Calu3 (cell line): ENCODE measurements at regions not wholly inside any gene's neighbourhood (a gene's known extent, or its start where the extent isn't known, plus 50 kb on each side); places are given as distances from the start of the nearest gene placed in this dataset.

ENCODE experiments used
- BruUV-seq: library from RNA; stranded (reverse); fragments of 400-500 nt; replicated peaks from 2 replicates; lab custom pipeline; 2021; lab: Mats Ljungman, UMichigan
- CTCF ChIA-PET: fragments of 300-600 bp; sonication (Branson Sonifier 250); formaldehyde crosslinking; loops from one replicate; lab custom pipeline; 2022; ENCODE audit warnings: antibody characterized with exemption; lab: Charles Lee
- DNase-seq: peaks from one replicate; pipeline ENCODE4 v3.0.0; 2022
- H3K27ac Mint-ChIP-seq: one replicate; pipeline ENCODE4 v1.8.0; 2022; ENCODE audit warnings: mixed read lengths; ENCODE audit not compliant: unreplicated experiment
- H3K27me3 Mint-ChIP-seq: one replicate; pipeline ENCODE4 v1.8.0; 2022; ENCODE audit warnings: mixed read lengths; ENCODE audit not compliant: unreplicated experiment
- H3K36me3 Mint-ChIP-seq: one replicate; pipeline ENCODE4 v1.8.0; 2022; ENCODE audit warnings: mild to moderate bottlenecking, moderate library complexity, mixed read lengths; ENCODE audit not compliant: insufficient read depth, unreplicated experiment
- H3K4me1 Mint-ChIP-seq: one replicate; pipeline ENCODE4 v1.8.0; 2022; ENCODE audit warnings: mild to moderate bottlenecking, low read depth, mixed read lengths; ENCODE audit not compliant: unreplicated experiment
- H3K4me3 Mint-ChIP-seq: one replicate; pipeline ENCODE4 v1.8.0; 2022; ENCODE audit warnings: mild to moderate bottlenecking, low read depth, moderate library complexity, mixed read lengths; ENCODE audit not compliant: unreplicated experiment
- H3K9me3 Mint-ChIP-seq: one replicate; pipeline ENCODE4 v1.8.0; 2022; ENCODE audit warnings: low read depth, mixed read lengths; ENCODE audit not compliant: unreplicated experiment
- CTCF ChIP-seq: fragments of 200-600 bp; IDR thresholded peaks from one replicate; pipeline ENCODE4 v1.8.0; 2022; ENCODE audit warnings: antibody characterized with exemption; ENCODE audit not compliant: unreplicated experiment
- intact Hi-C: fragments of 100-400 bp; cut with micrococcal nuclease; formaldehyde crosslinking; loops from one replicate; pipeline ENCODE4 v1.10.0; 2022; ENCODE audit not compliant: unreplicated experiment

- no peaks in the 10 kb centered on the region for H3K36me3 Mint-ChIP-seq
Measured at GRCh38 chr10:10493833-10494232, 523.8 kb upstream of the CELF2 start.

DNA sequence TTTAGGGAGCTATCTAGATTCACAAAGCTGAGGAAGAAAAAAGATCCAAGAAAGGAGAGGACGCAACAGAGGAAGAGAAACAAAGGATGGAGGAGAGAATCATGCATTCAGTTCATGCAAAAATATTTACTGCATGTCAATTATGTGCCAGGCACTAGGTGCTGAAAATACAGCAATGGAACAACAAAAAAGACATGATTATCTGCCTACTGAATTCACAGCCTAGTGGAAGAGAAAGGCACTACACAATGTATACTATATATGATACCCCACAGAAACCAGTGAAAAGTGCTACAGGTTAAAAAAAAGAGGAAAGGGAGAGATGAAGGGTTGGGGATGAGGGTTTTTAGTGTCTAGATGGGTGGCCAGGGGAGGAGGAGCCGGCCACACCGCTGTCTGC lies 520.4 kb upstream of the CELF2 start:
- peaks cover 28% of the 10 kb centered on the region for H3K9me3 Mint-ChIP-seq
- BruUV-seq, result no TSS peak
- no peaks in the 10 kb centered on the region for H3K4me1 Mint-ChIP-seq
- TF ChIP-seq CTCF, result no peak
- no peaks in the 10 kb centered on the region for H3K27me3 Mint-ChIP-seq
- H3K36me3 Mint-ChIP-seq, result no peaks in the 10 kb centered on the region
- CTCF ChIA-PET, result no interaction called here
- no peak for DNase-seq
- no peak overlapping the region for H3K4me3 Mint-ChIP-seq
- intact Hi-C loops, result no loop called here
- H3K27ac Mint-ChIP-seq, result no peak overlapping the region

More at GRCh38 chr10:10493833-10494232, 523.8 kb upstream of the CELF2 start:
- intact Hi-C loops, result no loop called here
- Mint-ChIP-seq H3K4me3 (no peak overlapping the region), H3K27ac (no peak overlapping the region), H3K27me3 (no peaks in the 10 kb centered on the region), H3K9me3 (peaks cover 23% of the 10 kb centered on the region), H3K4me1 (no peaks in the 10 kb centered on the region)
- no peak for DNase-seq
- no TSS peak for BruUV-seq
- CTCF ChIA-PET, result no interaction called here
- TF ChIP-seq CTCF, result no peak

DNA sequence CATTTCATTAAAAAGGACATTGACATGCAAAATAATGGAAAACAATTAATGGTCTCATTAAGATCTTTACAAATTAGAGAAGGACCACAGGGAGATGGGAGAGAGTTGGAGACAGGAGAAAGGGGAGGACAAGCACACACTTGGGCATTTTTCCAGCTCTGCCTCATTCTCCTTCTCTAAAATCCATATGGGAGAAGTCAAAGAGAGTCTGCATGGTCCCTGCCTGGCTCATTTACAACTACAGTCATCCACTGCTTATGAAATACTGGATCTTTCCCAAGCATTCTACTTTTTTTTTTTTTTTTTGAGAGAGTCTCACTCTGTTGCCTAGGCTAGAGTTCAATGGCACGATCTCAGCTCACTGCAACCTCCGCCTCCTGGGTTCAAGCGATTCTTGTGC lies 518.9 kb upstream of the CELF2 start:
- CTCF ChIA-PET, result interaction anchor here (0.7 kb wide), 1 partner anchor 12 kb away, joined by 3 read pairs; no protein-coding TSS in a partner anchor
- intact Hi-C loops, result no loop called here
- Mint-ChIP-seq H3K4me1 (no peaks in the 10 kb centered on the region), H3K36me3 (no peaks in the 10 kb centered on the region), H3K4me3 (no peak overlapping the region), H3K27me3 (no peaks in the 10 kb centered on the region), H3K9me3 (peaks cover 30% of the 10 kb centered on the region), H3K27ac (no peak overlapping the region)
- no peak for TF ChIP-seq CTCF
- DNase-seq, result no peak
- BruUV-seq, result no TSS peak

DNA sequence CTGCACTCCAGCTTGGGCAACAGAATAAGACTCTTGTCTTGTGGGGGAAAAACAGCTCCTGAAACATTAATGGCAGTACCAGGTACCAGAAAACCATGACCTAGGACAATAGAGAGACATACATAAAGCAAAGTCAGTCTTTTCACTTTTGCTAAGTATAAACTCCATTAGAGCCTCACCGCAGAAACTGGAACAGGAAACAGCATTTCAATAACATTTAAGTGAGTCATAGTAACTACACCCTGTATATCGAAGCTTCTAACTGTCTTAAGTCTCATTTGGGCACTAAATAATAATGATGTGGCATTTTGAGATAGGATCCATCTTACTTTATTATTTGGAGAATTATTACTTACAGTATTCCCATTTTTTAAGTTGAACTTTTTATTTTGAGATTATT lies 517.8 kb upstream of the CELF2 start:
- intact Hi-C loops, result no loop called here
- TF ChIP-seq CTCF, result no peak
- Mint-ChIP-seq H3K36me3 (no peaks in the 10 kb centered on the region), H3K4me1 (no peaks in the 10 kb centered on the region), H3K9me3 (peaks cover 35% of the 10 kb centered on the region), H3K27me3 (no peaks in the 10 kb centered on the region), H3K4me3 (no peak overlapping the region), H3K27ac (no peak overlapping the region)
- DNase-seq, result no peak
- CTCF ChIA-PET, result no interaction called here
- BruUV-seq, result no TSS peak
